Left lobe of liver (tissue), 2 donors: ENCODE measurements at regions not wholly inside any gene's neighbourhood (a gene's known extent, or its start where the extent isn't known, plus 50 kb on each side); places are given as distances from the start of the nearest gene placed in this dataset.

Experiments
- ATAC-seq: fragments of 200-7000 bp; cut with Tn5 transposase; one replicate; pipeline ENCODE4 v1.9.1; 2020; ENCODE audit warnings: mild to moderate bottlenecking, moderate library complexity
- DNase-seq: peaks from one replicate; pipeline ENCODE4 v3.0.0-alpha.2; 2020; ENCODE audit warnings: low spot score
- donor health status: DM: no; HTN: no; CAD: no; lungs with moderate emphysema.
- donor health status: DM: no; HTN: yes; CAD: no.

DNA sequence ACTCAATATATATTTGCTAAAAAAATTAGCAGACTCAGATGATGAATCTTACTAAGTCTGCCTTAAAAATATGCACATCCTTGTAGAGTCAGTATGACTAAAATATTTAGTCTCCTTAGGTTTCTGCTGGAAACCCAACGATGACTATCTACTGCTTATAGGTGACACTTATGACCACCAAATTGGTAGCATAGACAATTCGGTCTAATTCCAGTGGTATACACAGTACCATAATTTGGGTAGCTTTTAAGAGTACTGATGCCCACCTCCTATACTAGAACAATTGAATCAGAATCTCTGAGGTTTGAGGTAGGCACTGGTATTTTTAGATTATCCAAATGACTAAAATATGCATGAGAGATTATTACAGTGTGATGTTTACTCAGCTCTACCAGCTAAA lies 740.8 kb upstream of the ZEB2 start:
- no peak for DNase-seq
- ATAC-seq = no peak

DNA sequence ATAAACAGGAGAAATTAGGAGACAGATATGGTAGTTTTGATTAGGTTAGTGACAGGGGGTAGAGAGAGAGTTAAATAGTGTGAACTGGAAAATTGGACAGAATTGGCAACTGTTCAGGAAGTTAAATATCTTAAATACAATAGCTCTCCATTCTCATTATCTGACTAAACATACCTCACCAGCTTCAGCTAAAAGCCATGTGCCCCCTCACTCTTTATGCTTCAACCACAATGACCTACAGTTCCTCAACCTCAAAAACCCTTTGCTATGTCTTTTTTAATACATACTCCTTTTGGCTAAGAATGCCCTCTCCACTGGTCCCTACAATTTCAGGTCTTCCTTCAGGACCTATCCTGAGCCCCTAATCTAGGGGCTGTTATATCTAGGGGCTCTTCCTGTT lies 740.2 kb upstream of the ZEB2 start:
- DNase-seq (no peak), ATAC-seq (no peak)

DNA sequence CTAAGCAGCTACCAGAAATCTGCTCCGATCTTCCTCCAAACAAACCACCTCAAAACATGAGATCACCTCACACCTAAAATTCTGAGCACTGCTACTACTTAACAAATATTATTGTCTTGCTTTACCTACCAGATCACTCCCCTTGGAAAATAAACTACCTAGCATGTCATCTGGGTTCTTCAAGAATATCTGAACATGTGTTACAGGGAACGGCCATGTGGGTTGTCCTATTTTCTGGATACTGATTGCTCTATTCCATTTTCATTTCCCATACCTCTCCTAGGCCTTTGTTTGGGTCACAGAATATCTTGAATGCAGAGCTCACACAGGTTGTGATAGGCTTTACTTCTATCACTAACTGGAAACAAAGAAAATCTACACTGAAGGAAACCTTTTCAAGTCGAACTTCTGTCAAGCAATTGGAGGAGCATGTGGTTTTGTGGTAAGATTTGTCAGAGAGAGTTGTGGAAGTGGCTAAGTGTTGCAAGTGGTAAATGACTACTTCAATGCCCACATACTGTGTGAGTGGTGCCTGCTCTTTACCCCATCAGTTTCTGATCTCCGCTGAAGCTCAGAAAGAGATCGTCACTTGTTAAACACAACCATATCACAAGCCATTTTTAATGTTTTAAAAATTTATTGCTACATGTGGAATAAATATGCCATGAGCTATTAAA lies 739.1 kb upstream of the ZEB2 start:
- ATAC-seq = no peak
- DNase-seq = no peak

DNA sequence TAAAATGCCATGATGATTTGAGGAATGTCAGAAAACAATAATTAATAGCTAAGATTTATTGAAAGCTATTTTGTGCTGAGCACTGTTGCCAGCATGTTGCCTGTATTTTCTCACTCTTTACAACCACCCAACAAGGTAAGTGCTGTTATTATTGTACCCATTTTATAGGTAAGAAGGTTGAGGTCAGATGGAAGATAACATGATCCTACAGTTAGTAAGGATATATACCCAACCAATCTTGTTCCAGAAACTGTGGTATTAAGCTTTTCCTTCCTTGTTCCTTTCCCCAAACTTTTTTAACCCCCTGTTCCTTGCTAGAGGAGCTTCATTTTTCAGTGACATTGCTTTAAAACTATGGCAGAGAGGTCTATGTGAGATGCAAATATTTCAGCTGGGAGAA lies 738.0 kb upstream of the ZEB2 start:
- ATAC-seq (no peak), DNase-seq (no peak)

DNA sequence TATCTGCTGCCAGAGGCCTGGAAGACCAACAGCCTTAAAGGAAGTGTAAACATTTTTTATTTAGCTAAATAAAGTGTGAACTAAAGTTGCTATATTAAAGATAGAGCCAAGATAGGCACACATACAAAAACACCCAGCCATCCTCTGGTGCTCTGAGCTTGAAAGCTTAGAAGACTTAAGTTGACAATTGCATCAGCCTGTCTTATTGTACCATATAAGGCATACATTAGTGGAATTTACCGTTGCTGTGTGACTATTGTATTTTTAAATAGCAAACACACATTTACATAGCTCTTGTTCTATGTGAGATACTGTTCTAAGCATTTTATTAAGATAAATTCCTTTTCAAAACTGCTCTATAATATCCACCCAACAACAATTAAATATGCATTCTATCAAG lies 736.6 kb upstream of the ZEB2 start:
- DNase-seq (no peak), ATAC-seq (no peak)

DNA sequence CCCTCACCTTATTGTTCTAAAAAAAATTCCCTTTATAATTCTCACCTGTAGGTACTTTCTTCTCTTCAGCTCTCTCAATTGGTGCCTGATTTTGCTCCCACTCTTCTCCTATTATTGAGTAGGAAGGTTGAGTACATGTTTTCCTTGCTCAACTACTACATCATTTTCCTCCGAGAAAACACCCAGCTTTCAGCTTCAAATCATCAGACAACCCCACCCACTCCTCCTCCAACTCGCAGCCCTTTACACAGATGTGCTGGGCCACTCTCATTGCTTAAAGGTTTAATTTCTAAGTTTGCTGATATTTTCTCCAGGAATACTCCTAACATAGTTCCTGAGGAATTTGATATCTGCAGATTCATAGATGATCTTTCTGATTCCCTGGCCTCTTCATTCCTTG lies 734.4 kb upstream of the ZEB2 start:
- DNase-seq = no peak
- no peak for ATAC-seq

DNA sequence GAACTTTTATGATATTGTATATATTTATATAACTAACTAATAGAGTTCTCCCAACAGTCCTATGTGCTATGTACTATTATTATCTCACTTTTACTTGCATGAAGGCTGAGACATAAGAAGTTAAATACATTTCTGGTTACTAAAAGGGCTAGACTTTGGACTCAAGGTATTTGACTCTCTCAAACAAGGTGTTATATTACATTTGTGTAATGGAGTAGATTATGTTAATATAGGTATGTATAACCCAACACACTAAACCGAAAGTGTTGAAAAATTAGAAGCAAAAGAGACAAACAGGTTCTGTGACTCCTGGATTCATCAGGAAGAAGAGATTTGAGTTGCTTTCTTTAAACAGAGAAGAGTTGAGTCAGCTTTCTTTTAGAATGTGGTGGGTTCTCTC lies 733.6 kb upstream of the ZEB2 start:
- no peak for ATAC-seq
- no peak for DNase-seq

DNA sequence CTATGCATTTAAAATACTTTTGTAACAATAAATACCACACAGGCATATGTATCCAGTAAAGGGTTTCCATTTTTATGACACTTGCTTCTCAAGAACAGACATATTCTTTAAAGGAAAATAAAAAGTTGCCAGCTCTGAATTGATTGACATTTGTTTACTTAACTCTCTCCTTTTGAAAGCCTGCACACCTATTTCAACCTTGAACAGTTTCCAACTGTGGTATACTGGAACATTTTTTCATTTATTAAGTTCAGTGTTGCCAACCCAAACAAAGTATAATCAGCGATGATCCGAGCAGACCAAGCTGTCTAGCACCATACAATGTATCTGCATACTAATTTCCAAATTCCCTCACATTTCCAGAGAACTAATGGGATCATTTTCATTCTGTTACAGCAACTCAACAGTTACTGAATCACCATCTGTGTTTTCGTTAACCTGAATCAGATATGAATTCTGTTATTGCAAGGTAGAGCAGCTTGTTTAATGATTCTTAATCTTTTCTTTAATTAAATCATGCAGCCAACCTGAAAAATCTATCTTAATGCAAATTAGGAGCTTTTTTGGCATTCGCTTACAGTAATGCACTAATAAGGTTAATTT lies 725.5 kb upstream of the ZEB2 start:
- ATAC-seq (no peak), DNase-seq (no peak)

DNA sequence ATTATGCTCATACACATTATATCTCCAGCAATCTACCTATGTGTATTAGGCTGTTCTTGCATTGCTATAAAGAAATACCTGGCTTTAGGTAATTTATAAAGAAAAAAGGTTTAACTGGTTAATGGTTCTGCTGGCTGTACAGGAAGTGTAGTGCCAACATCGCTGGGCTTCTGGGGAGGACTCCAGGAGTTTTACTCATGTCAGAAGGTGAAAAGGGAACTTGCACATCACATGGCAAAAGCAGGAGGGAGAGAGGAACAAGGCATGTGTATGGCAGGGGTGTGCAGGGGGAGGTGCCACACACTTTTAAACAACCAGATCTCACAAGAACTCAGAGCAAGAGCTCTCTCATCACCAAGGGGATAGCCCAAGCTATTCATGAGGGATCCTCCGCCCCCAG lies 715.4 kb upstream of the ZEB2 start:
- ATAC-seq (no peak), DNase-seq (no peak)

DNA sequence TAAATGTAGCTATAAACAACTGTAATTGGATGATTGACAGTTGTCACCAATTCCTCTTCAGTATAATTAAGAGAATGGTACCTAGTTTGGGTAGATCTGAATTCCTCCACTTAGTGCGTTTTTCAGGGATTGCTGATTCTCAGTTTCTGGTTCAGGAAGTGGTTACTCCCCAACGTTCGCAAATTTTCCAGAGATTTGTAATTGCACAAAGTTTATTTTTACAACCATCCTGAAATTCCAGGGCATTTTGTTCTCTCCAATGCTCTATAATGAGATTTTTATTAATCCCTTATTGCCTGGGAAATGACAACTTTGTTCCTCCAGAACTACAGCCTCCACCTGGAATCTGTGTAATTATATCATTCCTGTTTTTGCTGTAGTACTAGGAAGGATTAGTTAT lies 710.6 kb upstream of the ZEB2 start:
- ATAC-seq = no peak
- DNase-seq = no peak

DNA sequence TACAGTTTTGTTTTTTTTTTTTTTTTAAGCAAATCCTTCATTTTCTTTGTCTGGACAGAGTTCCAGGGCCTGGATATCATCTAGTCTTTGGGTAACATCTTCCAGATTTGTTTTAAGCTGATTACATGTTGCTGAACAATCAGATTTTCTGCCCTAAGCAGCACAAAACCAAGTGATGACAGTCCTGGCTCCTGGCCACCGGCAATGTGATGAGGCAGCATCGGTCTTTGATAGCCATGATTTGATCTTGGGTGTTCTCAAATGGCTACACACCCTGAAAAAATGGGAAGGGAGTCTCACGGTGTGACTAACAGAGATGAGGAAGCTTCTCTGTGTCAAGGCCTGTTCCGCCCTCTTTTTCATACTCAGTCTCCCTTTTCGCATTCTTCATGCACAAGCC lies 708.6 kb upstream of the ZEB2 start:
- ATAC-seq (no peak), DNase-seq (no peak)

DNA sequence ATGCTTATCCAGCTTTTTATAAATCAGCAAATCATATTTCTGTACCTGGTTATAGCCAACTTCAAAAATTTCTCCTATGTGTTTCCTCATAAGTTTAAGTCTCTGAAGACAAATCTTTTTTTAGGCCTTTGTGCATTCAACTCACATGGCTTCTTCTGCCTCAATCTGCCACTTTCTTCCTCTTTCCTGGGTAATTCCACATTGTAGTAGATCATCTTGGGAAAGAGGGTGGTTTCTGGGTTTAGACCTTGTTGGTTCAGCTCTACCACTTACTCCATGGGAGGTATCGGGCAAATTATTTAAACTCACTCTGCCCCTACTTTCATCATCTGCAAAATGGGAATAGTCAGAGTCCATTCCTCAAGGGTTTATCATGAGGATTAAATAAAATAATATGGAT lies 707.0 kb upstream of the ZEB2 start:
- ATAC-seq (no peak), DNase-seq (no peak)

DNA sequence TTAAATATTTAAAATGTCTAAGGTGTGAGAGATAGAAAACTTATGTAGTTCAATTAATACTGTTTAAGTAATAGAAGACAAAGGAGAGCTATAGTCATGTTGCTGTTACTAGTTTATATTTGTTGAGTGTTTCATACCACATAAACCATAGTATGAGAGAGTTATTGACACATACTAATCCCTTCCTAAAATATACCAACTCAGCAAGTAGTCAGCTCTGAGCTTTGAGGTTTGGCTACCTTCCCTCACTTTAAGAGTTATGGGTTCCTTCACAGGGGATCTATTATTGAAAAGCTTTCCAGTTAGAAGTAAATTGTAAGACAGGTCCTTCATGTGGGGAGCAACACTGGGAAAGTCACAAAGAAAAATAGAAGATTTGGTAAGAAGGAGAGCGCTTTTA lies 701.6 kb upstream of the ZEB2 start:
- no peak for DNase-seq
- ATAC-seq = no peak

DNA sequence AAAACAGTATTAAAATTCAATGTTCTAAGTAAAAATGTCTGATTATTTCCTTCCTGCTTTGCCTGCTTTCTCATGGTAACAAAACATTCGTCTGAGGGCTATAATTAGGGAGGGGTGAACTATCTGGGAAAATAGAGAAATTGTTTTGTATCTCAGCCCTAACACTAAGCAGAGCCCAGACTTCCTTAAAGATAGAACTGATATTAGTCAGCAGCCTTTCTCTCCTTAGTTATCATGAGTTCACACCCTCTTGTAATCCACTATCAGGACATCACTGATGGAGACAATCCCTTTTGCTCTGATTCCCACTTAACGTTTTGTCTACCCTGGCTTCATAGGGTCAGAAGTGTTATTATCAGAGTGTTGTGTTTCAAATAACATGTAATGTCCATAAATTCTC lies 701.1 kb upstream of the ZEB2 start:
- ATAC-seq (no peak), DNase-seq (no peak)

DNA sequence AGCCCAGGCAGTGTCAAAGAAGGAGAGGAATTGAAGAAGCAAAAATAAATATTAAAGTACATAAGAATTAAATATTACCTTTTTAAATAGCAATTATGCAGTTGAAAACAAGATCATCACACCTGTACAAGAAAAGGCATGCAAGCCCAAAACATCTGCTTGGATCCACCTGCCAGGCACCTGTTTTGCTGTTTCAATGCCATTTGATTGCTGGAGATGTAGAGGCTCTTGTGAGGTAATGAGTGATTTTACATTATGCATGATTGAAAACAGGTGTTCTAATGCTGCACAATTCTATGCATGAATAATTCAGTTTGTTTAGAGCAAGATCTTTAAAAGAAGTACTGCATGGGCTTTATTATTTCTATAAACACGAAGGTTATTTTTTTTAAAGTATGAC lies 700.6 kb upstream of the ZEB2 start:
- DNase-seq (no peak), ATAC-seq (no peak)

DNA sequence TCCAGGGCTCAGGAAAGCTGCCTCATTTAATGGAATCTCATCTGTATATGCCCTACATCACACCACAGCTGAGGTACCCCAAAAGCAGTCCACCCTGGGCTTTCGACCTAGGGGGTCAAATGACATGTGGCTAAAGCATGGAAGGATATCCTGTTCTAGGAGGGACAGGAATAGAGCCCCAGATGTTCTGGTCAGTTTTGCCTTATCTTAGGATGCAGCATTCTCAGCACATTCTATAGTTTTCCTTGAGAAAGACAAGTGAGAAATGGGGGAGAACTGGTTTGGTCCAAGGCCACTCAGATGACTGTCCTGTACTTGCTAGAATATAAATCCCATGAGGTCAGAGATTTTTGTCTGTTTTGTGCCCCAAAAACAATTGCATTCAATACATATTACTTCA lies 688.0 kb upstream of the ZEB2 start:
- no peak for ATAC-seq
- no peak for DNase-seq

DNA sequence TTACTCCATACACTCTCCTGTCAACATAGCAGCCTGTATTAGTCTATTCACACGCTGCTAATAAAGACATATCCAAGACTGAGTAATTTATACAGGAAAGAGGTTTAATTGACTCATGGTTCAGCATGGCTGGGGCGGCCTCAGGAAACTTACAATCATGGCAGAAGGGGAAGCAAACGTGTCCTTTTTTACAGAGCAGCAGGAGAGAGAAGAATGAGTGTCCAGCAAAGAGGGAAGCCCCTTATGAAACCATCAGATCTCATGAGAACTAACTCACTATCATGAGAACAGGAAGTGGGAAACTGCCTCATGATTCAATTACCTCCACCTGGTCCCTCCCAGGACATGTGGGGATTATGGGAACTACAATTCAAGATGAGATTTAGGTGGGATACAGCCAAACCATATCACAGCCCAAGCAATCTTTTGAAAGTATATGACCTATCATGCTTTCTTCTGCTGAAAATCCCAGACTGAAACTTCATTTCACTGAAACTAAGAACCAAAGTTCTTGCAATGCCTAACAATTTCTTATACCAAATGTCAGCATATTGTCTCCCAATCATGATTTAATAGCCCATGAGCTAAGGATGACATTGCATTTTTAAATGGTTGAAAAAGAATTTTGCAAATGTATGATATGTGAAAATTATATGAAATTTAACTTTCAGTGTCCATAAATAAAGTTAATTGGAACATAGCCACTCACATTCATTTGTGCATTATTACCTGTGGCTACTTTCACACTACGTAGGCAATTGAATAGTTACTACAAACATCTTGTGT lies 686.8 kb upstream of the ZEB2 start:
- ATAC-seq = no peak
- no peak for DNase-seq

DNA sequence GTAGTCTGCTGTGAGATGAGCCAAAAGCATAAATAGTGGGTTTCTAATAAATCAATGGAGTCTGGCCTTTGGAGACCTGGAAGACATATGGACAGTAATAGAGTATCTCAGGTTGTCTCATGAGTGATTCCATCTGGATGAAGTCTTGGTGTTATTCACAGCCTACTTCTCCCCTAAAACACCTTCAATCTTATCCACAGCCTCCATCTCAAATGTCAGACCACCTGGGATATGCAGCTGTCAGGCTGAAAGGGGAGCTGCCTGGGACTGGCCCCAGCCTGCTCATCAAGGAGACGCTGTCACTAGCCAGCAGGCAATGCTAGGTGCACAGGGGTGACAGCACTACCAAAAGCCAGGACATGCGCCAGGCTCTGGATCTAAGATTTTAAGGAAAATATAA lies 684.0 kb upstream of the ZEB2 start:
- ATAC-seq = no peak
- no peak for DNase-seq

DNA sequence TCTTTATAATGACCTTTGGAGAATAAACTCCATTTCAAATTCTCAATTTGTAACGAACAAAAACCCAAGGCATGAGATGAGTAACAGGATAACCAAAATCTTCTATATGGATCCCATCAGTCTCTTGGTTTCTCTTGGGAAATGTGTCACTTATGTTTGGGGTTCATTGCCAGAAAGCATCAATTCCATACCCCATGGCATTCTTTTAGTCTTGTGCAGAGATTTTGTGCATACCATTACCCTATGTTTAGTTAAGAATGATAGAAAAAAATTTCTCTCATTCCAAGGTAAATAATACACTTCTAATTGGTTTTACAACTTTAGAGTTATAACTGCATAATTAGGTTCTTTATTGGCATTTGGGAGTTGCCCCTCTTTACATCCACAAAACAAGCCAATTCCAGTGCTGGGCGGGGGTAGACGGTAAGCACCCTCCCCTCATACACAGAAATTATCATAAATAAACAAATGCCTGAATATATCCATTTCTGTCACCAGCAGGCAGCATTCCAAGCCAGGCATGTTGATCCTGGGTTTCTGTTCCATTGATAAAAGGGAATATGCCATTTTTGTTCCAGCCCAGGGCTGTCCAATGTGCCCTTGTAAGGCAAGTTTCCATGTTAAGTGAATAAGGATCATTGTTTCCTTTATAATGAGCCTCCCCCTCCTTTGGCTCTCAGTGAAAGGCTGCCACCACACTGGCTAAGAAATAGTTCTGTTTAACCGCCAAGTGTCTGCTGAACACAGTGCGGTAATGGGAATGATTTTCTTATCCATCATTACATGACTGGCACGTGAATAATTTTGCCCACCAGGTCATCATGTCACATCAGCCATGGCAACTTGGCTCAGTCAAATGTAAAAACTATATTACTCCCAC lies 680.1 kb upstream of the ZEB2 start:
- no peak for ATAC-seq
- DNase-seq = no peak

DNA sequence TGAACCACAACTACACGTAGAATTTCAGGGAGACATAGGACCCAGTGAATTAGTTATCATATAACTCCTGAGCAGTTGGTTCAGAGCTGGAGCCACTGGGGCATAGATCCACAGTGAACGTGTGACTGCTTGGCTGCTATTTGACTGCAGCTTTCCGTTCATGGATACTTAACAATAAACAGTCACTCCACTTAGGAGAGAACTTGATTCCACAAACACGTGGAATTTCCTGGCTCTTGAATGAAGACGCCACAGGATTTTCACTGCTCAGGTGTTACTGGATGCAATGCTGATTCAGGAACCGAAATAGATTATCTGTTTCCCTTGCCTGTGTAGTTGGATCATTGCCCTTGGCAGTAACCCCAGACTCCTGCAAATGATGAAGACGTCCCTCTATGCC lies 679.1 kb upstream of the ZEB2 start:
- ATAC-seq (no peak), DNase-seq (no peak)

DNA sequence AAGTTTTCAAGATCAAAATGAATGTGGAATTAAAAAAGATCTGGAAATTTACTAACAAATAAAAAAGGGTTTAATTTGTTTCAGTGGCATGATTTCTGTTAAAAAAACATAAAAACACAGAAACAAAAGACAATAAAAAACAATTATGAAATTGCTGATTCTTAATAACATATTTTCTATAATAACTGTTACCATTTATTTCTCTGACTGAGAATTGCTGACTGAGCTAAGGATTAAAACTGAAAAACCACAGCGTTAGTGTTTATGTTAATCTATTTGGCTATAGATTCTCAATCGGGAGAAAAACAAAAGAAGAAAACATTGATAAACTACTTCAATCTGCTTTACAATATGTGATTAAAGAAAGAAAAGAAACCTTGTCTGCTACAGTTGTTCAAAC lies 678.6 kb upstream of the ZEB2 start:
- DNase-seq = no peak
- ATAC-seq = no peak

DNA sequence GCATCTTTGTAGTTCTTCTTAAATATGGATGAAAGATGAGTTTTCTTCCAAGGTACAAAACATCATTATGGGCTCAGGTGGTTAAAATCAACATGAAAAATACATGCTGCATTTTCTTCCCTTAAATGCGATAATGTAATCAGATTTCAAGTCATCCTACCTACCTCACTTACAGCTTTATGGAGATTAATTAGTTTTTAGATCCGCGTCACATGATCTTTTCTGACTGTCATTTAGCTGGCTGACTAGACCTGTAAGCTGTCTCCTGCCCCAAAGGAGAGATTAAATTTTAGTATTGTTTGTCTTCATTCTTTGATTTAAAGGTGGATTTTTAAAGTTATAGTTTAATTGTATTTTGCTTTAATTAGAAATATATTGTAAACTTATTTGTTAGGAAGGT lies 678.0 kb upstream of the ZEB2 start:
- DNase-seq = no peak
- no peak for ATAC-seq
